ENCODE measurements at regions not wholly inside any gene's neighbourhood (a gene's known extent, or its start where the extent isn't known, plus 50 kb on each side); places are given as distances from the start of the nearest gene placed in this dataset.

GRCh38 chr12:78617683-78618082 lies 246.9 kb upstream of the SYT1 start:
- DNase-seq (ENCODE audit: low read depth) = no peak
- H3K4me3 ChIP-seq (ENCODE audit: low read depth, low read length) = no peak overlapping the region
- no peak for TF ChIP-seq CTCF (conservative IDR thresholded peaks at IDR 0.05; ENCODE audit: low read depth, low read length)

- no peak for DNase-seq (ENCODE audit: low read depth)
- H3K4me3 ChIP-seq (ENCODE audit: low read depth, low read length) = no peak overlapping the region
- TF ChIP-seq CTCF (conservative IDR thresholded peaks at IDR 0.05; ENCODE audit: low read depth, low read length) = no peak
Observed at GRCh38 chr12:78622529-78623195, 241.9 kb upstream of the SYT1 start.

GRCh38 chr12:78628491-78629100 lies 236.0 kb upstream of the SYT1 start:
- no peak for DNase-seq (ENCODE audit: low read depth)
- no peak for TF ChIP-seq CTCF (conservative IDR thresholded peaks at IDR 0.05; ENCODE audit: low read depth, low read length)
- no peak overlapping the region for H3K4me3 ChIP-seq (ENCODE audit: low read depth, low read length)

GRCh38 chr12:78636231-78636855 lies 228.2 kb upstream of the SYT1 start:
- DNase-seq (ENCODE audit: low read depth) = no peak
- TF ChIP-seq CTCF (conservative IDR thresholded peaks at IDR 0.05; ENCODE audit: low read depth, low read length) = no peak
- no peak overlapping the region for H3K4me3 ChIP-seq (ENCODE audit: low read depth, low read length)

- TF ChIP-seq CTCF (conservative IDR thresholded peaks at IDR 0.05; ENCODE audit: low read depth, low read length) = peak; percentile 29
- H3K4me3 ChIP-seq (ENCODE audit: low read depth, low read length) = no peak overlapping the region
- DNase-seq (ENCODE audit: low read depth) = no peak
Observed at GRCh38 chr12:78641837-78642423, 222.6 kb upstream of the SYT1 start.

- no peak overlapping the region for H3K4me3 ChIP-seq (ENCODE audit: low read depth, low read length)
- peak; percentile 52 for DNase-seq (ENCODE audit: low read depth)
- no peak for TF ChIP-seq CTCF (conservative IDR thresholded peaks at IDR 0.05; ENCODE audit: low read depth, low read length)
Observed at GRCh38 chr12:78645956-78646355, 218.6 kb upstream of the SYT1 start.
